HG03469 (cell line): ENCODE measurements at regions not wholly inside any gene's neighbourhood (a gene's known extent, or its start where the extent isn't known, plus 50 kb on each side); places are given as distances from the start of the nearest gene placed in this dataset.
A peak's percentile ranks its signal among the peaks of the same experiment; 100 is the strongest.

ENCODE experiments used
- ATAC-seq: cut with Tn5 transposase; IDR thresholded peaks from one replicate; pipeline ENCODE4 v1.9.1; 2021; ENCODE audit warnings: mild to moderate bottlenecking, moderate library complexity, moderate number of reproducible peaks; ENCODE audit not compliant: unreplicated experiment

DNA sequence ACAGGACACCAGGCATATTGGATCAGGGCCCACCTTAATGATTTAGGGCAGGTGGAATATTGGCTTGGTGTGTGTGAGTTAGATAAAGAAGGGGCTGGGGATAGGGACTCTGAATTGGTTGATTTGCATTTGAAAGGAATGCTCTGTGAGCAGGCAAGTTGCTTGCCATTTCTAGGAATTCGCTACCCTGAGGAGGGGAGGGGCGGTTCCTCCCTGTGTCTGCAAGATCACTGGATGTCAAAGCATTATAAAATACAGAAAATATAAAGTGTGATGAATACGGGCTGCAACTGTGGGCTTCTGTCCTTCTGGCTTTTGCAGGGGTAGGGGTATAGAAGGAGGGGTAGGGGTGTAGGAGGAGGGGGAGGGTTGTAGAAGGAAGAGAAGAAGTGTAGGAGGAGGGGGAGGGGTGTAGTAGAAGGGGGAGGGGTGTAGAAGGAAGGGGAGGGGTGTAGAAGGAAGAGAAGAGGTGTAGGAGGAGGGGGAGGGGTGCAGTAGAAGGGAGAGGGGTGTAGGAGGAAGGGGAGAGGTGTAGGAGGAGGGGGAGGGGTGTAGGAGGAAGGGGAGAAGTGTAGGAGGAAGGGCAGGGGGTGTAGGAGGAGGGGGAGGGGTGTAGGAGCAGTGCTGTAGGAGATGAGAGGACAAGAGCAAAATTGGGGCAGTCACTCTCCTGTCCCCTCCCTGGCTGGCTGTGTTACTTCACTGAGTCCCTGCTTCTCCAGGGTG is 238.0 kb upstream of the COPS8 start:
- no peak for ATAC-seq

DNA sequence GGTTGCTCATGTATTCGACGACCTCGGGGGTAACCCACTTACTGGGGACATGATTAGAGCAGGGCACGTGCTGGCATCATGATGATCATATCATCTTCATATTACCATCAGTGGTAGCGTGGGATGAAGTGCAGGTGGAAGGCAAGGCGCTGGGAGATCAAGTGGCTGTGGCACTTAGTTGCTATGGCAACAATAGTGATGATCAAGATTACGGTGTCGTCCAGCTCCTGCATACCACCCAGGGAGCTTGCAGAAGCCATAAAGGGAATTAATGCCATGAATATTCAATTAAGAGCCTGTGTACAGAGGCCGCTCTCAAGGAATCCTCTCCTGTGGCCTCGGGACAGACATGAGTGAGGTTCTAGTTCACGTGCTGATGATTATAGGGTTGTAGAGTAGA is 237.2 kb upstream of the COPS8 start:
- ATAC-seq = no peak

DNA sequence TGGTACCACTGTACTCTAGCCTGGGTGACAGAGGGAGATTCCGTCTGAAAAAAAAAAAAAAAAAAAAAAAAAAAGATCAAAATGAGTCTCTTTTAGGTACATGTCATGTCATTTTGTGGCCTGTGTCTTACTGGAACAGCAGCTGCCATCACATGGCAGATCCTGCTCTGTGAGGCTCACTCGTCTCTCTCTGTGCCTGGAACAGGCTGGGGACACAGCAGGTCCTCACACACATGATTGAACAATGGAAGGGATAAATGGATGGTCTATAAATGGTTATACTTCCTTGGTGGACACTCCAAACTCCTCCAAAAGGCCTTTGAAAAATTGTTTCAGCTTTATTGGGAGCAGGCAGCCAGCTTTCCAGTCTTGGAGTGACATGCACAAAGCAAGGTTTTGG is 236.2 kb upstream of the COPS8 start:
- no peak for ATAC-seq

DNA sequence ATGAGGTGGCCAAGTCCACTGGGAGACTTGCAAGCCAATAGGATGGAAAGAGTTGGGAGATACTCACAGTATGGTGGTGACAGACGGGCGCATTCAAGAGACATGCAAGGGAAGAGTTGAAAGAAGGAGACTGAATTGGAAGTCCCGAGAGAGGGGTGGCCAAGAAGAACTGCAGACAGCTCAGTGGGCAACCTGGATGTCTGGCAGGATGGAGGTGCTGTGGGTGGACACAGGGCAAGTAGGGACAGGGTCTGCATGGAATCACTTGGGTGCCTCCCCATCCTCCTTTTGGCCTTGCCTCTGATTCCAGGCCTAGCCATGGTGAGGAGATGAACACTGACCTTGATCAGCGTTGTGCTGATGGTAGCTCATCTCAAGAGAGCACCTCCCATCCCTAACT is 235.7 kb upstream of the COPS8 start:
- no peak for ATAC-seq

DNA sequence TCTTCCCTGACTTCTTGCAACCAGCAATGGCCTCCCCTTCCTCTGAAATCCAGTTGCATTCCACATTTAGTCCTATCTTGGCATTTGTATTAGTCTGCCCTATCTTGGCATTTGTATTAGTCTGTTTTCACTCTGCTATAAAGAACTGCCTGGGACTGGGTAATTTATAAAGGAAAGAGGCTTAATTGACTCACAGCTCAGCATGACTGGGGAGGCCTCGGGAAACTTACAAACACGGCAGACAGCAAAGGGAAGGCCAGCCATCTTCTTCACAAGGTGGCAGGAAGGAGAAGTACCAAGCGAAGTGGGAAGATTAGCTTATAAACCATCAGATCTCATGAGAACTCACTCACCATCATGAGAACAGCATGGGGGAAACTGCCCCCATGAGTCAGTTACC is 234.5 kb upstream of the COPS8 start:
- ATAC-seq = no peak

DNA sequence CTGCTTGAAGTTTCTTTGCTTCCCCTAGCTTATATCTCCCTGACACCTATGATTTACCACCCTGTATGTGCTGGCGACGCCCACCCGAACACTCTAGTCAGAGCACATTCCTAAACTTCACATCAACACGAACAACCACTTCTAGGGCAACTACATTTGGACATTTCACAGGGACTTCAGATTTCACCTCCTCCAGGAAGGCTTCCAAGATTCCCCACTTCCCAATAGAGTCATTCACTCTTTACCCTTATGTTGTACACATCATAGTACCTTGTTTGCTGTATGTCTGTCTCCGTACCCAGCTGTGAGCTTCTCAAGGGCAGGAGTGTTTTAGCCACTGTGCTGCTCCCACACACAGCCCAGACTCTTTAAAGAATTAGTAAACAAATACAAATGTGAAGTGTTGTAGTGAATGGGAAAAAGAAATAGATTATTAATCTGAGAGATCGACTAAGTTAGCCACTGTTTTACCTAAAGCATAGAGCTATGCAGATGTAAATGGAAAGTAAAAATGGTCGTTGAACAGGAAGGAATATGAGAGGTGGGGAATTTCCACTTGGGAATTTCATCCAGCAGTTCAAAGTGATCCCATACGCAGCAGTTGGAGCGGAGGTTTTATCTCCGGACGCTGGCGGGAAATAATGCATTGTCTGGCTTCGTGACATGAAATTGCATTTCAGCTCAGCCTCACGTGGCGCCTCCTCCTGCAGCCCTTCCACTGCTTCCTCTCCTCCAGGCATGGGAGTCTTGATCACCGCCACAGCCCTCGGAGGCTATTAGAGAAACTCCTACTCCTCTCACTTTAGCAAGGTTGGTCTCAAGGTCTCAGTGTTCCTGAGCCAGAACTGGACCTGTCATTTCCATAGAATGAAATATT is 233.4 kb upstream of the COPS8 start:
- no peak for ATAC-seq

DNA sequence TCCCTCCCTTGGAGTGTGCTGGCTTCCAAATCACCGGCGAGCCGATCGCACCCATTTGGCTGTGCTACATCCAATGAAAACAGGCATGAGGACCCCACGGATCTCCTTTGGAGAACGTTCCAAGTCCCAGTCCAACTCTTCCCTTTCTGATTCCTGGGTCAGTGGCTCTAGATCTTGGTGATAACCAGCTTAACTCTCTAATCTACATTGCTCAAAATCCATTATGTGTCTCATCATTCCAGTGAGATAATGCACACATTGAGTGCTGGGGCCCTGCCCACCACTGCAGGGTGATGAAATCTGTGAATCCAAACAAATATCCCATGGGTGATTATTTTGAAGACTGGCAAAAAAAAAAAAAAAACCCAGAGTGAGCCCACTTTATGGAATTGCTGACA is 232.7 kb upstream of the COPS8 start:
- no peak for ATAC-seq

DNA sequence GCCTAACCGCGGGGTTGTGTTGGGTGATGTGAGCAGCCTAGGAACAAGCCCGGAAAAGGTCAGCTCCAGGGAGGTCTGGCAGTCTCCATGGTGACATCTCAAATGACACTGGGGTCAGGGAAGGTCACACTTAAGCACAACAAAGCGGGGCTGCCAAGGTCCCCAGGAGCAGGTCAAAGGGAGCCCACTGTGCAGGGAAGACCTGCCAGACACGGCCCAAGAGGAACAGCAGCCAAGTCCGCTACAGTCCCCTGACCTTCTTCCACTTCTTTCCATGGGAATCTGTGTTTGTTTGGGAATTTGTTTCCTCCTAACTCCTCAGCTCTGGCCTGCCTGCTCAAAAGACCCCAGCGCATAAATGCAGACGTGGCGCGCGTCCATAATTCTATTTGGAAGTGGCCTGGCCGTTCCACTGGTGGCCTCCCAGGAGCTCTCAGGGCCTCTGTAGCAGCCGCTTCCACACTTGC is 232.1 kb upstream of the COPS8 start:
- ATAC-seq = no peak

DNA sequence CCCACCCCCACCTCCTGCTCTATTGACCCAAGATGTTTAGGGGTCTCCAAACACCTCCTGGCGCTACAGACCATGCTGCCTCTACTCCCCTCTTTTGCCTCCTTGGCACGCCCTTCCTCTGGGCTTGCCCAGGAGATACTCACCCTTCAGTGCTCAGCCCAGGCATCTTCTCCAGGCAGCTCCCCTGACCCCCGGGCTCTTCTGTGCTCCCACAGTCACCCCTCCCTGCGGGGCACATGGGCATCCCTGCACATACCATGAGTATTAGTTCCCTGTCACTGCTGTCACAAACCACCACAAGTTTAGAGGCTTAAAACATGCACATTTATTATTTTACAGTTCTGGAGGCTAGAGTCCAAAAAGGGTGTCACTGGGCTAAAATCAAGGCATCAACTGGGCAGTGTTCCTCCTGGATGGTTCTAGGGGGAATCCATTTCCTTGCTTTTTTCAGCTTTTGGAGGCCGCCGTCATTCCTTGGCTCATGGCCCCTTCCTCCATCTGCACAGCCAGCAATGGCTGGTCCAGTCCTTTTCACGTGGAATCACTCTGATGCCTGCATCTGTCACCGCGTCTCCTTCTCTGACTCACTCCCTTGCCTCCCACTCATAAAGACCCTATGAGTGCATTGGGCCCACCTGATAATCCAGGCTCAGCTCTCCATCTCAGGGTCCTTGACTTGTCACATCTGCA is 230.4 kb upstream of the COPS8 start:
- ATAC-seq = no peak

DNA sequence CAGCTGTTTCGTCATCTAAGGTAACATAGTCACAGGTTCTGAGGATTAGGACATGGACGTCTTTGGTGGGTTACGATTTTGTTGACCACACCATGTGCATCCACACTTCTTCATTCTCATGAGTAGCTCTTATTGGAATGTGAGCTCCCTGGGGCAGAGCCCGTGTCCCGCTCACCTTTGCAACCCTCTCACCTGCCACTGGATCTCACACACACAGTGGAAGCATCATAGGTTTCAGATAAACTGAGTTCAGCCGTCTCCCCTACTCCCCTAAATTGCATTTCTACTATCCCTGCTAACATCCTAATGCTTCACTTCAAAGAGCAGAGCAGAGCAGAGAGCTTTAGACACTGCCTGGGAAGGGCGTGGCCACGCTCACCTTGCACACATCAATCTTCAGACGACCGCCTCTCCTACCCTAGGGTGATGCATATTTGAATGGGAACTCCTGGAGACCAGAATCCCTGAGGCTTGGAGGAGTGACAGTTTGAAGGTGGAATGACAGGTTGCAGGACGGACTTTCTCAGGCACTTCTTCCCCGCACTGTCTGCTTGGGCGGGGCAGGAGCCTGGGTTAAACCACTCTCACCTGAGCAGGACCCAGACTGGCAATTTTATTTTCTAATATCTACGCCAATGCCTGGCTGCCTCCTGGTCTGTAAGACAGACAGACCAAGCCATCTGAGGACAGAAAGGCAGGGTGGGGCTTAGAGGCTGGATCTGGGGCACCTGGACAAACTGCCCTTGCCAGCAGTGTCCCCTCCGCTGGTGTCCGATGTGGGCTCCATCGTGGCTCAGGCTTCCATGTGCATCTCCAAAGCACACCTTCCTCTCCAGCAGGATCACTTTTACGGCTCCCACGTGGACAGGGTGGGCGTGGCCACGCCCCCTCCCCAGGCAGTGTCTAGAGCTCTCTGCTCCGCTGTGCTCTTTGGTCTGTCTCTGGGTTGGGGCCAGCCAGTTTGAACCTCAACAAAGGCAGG is 229.5 kb upstream of the COPS8 start:
- no peak for ATAC-seq

DNA sequence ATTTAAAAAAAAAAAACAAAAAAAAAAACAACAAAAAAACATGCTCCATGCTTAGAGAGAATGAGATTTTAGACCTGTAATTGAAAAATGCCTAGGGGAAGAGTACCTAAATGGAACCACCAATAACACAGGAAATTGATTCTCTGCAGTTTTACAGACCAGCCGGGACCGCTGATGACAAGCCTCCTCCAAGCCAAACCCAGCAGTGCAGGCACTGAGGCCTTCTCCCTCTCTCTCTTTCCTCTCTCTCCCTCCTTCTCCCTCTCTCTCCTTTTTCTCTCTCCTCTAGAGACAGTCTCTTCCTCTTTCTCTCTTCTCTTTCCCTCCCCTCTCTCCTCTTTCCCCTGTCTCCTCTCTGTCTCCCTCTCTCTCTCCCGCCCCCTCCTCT is 228.8 kb upstream of the COPS8 start:
- no peak for ATAC-seq

DNA sequence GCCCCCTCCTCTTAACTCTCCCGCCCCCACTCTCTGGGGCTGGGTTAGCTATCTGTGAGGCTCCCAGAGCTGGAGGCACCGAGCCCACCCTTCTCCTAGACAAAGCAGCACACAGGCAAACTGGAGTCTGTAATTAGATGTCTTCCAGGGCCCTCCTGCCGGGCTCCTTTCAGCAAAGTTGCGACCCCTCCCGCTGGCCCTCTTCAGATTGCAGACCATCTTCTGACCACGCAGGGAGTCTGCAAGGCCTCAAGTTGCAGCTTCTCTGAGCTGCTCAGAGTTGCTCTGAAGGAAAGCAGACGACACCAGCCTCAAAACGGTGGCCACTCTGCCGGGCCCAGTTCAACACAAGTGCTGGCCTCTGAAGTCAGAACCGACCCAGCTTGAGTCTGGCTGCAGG is 228.4 kb upstream of the COPS8 start:
- ATAC-seq = no peak

DNA sequence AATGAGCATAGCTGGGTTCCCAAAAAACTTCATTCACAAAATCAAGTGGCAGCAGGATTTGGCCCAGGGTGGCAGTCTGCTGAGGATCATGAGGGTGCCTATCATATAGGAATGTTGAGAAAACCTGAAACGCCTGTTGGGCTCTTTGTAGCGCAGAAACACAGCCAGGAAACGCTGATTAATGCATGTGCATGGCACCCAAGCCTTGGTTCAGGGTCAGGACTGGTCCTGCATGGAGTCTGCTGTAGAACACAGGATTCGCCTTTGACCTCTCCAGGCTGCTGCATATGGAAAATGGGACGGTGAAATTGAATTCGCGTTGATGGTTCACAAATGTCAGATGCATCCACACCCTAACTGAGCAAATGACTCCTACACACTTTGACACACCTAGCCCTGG is 227.9 kb upstream of the COPS8 start:
- ATAC-seq = no peak

DNA sequence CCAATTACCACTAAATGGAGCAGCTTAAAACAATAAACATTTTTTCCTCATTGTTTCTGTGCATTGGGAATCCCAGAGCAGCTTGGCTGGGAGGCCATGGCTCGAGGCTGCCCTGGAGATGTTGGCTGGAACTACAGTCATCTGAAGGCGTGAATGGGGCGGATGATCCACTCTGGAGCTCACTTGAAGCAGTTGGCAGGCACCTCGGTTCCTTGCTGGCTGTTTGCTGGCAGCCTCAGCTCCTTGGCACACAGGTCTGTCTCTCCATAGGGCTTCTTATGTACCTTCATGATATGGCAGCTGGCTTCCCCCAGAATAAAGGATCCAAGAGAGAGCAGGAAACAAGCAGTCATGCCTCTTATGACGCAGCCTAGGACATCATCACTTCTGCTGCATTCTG is 227.0 kb upstream of the COPS8 start:
- no peak for ATAC-seq

DNA sequence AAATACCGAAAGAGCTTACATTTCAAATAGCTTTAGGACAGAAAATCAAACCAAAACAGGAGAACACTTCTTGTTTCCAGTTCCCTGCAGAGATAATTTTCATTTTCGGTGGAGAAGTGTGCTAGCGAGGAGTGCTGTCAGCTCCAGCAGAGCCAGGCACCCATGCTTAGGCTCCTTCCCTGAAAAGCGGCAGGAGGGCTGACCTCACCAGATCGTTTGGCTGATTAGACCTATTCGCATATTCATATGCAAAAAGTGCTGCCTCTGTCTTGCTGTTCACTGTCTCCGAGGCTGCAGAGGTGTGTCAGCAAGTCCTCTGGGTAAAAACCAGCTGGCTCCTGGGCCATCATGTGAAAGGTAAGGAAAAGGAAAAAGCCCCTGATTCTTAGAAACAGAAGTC is 225.8 kb upstream of the COPS8 start:
- no peak for ATAC-seq

DNA sequence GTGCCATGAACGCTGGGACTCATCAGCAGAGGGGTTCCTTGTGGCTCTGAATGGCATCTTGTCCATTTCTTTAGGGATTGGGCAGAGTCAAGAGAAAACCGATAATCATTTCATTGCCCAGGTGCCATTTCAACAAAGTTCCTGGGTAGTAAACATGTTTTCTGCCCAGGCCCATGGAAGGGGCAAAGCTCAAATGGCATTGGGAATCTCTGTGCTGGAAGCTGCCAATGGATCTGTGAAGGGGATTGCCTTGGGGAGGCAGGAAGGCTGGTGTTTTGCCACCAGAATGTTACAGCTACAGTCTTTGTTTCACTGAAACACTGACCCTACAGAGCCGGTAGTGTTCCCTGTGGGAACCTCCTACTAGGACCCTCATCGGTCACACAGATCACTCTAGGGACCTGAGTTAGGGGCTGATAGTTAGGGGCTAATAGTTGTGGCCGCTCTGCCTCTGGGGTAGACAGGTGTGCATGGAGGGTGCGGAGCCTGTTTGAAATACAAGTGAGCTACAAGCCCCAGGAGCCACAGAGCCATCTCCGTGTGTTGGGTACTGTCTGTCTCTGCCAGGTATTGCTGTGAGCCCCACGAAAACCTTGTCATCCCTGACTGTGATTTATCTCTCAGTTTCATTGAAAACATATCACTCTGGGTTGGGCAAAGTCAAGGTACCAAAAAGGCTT is 224.4 kb upstream of the COPS8 start:
- ATAC-seq = no peak

DNA sequence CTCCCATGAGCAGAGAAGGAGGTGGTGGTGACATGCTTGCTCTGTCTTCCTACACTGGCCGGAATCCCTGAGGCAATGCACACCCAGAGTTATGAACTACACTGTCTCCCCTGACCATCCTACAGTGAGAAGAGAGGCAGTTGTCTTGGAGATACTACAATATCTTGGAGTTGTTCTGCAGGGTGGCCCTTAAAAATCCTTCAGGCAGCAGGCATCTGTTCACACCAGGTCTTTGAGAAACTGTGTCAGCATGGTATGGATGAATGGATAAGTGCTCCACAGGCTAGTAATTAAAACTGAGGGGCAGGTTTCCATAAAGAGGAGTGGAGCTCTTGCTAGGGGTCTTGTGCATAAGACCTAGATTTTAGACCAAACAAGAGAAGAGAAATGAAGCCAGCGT is 223.7 kb upstream of the COPS8 start:
- ATAC-seq = no peak

DNA sequence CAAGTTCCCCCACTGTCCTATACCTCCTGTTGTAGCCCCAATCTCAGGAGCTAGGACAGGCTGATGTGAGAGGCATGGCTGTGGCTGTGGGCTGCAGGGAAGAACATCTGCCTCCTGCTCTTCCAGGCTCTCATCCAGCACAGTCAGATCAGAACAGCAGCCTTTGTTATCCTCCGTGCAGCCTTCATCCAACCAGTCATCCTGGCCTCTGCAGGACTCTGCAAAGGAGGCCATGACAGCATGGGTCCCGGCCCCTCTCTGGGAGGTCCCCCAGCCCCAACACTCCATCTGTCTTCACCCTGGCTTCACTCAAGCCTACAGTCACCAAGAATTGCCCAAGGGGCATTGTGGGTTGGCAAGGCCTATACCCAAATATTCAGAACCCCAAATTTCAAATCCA is 223.2 kb upstream of the COPS8 start:
- ATAC-seq = no peak

DNA sequence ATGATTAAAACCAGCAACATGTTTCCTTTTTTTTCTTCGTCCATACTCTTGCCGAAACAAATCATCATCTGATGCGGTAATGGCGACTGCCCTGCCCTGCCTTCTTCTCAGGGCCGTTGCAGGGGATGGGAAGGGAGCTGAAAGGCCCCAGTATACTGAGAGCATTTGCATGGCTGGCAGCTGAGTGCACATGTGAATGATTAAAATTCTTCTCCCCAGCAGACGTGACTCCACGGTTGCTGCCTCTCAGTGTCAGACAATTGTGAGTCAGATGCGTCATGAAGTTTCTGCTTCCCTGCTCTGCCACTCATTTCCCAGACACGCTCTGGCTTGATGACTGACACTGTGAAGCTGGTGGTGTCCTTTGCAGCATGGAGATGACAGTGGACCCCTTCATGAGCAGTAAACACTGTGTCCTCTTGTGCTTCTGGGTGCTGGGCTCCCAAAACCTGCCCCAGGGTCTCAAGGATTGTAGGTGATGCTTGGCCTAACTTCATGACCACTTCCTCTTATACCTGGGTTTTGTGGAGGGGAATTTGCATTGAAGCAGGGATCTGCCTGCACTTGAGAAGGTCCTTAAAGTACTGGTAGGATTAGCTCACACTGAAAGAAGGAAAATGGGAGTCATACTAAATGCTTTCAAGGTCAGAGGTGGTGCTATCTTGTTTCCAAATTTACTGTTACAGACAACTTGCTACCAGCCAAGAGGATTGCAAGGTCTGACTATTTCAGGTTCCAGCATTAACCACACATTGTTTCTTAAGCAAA is 222.5 kb upstream of the COPS8 start:
- ATAC-seq = peak; percentile 70
